NOMO-1 (cell line): ENCODE measurements at regions not wholly inside any gene's neighbourhood (a gene's known extent, or its start where the extent isn't known, plus 50 kb on each side); places are given as distances from the start of the nearest gene placed in this dataset.

Experiments
- DNase-seq, 2 experiments: peaks; one replicate each; lab custom pipeline; 2025; ENCODE audit not compliant: unreplicated experiment in 2 of 2; lab: John Stamatoyannopoulos, UW

DNA sequence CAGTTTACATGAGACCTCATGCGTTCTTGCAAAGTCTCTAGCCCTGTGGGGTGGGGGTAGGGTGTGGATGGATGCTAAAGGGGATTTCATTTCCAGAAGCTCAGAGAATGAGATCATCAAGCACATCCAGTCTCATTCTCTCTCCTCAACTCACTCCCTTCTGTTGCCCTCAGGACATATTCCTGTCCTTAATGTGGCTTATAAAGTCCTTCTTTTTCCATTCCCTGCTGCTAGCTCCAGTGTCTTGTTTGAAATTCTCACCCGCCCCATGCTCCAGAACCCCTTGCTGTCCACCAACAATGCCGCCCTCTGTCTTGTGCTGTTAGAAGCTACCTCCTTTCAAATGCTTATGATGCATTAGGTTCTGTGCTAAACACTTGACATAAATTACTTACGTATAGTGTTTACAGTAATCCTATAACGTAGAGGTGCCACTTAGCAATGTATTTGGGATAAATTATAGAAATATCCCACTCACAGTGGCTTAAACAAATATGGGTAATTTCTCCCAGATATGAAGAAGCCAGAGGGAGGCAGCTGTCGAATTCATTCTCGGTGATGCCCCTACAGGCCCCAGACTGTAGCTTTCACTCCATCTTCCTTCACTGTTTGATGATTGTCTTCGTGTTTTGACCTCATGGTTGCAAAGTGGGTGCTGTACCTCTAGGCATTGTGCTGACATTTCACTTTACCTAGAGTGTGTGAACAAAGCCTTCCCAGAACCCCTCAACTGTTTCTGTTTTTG is 273.1 kb upstream of the TBL1XR1 start:
- no peak for DNase-seq

DNA sequence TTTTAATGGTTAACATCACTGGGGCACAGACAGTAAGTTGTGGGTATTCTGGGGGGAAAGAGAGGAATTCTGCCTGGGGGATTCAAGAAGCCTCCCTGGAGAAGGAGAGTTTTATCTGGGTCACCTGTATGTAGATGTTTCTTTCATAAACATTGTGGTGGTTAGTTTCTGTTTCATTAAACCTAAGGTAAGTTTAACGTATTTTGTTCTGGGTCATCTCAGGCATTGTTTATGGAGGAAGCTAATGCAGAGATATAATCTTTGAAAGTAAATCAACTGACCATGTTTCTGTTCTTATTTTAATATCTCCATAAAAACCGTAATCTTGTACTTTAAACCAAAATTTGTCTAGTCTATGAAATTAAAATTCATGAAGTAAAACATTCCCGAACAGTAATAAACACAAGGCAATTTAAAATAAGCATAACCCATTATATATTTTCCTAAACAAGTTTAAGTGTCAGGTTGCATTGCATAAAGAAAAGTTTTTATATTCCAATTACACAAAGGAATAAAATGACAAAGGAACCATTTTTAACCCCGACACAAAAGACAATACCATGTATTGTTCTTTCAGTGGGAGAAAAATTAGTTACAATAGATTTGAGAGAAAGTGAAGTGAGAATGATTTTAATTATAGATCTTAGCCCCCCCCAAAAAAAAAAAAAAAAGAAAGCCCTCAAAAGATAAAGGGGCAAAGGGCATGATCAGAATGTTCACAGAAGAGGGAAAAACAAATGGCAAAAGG is 274.6 kb upstream of the TBL1XR1 start:
- DNase-seq = no peak

GRCh38 chr3:177473184-177473583 is 275.9 kb upstream of the TBL1XR1 start:
- no peak for DNase-seq

GRCh38 chr3:177473903-177474302 is 276.6 kb upstream of the TBL1XR1 start:
- no peak for DNase-seq

GRCh38 chr3:177474652-177475355 is 277.5 kb upstream of the TBL1XR1 start:
- DNase-seq = no peak

GRCh38 chr3:177475356-177475665 is 278.0 kb upstream of the TBL1XR1 start:
- DNase-seq = no peak

DNA sequence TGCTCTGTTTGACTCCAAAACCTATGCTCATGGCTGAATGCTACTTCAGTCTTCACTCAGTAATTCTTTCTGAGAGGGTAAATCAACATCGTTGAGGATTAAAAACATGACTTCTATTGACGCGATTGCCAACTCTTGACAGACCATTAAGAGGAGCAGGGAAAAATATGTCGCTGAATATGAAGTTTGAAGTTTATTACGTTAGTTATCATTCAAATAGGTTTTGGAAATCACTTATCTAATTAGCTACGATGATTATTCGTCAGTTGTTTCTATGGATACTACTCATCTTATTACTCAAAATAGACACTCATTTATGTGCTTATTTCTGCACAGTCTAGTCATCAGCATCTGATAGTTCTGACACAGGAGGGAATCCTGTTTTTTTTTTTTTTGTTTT is 279.2 kb upstream of the TBL1XR1 start:
- DNase-seq = no peak

GRCh38 chr3:177476921-177477435 is 279.7 kb upstream of the TBL1XR1 start:
- no peak for DNase-seq

- no peak for DNase-seq
Observed at GRCh38 chr3:177478170-177478867, 281.0 kb upstream of the TBL1XR1 start.

DNA sequence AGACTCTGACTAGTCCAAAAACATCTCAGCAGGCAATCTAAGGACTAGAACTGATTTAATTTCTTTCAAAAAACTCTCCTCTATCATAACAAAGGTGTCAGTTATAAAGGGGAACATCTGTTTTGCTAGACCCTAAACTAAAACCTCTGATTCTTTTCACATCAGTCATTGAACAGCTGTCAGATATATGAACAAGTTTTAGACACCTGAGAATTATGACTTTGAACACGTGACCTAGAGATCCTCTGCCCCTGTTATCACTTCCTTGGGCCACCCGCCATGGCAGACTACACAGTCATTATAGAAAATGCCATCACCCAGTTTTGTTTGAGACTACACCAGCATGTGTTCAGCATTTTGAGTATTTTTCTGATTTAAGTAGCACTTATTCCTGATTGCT is 282.3 kb upstream of the TBL1XR1 start:
- DNase-seq = no peak

DNA sequence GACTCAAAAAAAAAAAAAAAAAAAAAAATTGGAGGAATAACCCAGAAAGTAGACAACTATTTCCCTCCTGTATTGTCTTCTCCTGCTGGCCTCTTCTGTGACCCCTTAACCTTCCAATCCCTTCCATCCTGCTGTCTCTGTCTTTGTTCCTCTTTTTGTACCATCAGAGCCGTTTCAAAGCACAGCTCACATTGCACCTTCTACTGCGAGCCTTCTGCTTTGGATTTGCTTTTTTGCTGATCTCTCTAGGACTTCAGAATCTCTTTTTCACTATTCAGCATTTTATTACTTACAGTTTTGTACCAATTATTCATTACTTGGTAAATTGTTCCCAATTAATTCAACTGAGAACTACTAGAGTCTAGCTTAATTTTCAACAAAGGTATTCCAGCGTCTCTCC is 284.0 kb upstream of the TBL1XR1 start:
- DNase-seq = peak; percentile 29 to 67

DNA sequence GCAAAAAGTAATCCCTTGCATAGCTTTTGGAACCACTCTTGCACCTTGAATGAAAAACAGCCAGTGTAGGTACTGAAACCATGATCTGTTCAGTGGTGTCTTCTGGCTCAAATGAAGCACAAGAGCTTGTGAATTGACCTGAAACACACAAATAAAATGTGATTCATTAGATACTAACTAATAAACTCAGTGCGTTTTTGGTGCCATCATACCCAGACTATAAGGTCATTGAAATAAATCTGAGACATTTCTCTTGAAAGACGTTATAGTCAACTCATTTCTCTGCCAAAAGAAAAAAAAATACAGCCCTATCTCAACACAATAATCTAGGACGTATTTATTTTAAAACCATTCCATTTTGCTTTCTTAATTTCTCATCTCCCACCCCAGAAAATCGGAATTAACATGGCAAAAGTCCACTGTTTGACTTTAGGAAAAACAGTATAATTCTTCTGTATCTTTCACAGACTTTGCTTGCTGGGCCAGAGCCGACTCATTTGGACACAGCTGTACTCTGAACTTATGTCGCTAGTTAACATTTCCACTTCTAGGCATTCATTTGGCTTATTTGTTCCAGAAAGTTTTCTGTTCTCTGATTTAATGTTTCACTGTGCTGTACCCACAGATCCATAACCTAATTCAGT is 284.9 kb upstream of the TBL1XR1 start:
- DNase-seq = no peak

DNA sequence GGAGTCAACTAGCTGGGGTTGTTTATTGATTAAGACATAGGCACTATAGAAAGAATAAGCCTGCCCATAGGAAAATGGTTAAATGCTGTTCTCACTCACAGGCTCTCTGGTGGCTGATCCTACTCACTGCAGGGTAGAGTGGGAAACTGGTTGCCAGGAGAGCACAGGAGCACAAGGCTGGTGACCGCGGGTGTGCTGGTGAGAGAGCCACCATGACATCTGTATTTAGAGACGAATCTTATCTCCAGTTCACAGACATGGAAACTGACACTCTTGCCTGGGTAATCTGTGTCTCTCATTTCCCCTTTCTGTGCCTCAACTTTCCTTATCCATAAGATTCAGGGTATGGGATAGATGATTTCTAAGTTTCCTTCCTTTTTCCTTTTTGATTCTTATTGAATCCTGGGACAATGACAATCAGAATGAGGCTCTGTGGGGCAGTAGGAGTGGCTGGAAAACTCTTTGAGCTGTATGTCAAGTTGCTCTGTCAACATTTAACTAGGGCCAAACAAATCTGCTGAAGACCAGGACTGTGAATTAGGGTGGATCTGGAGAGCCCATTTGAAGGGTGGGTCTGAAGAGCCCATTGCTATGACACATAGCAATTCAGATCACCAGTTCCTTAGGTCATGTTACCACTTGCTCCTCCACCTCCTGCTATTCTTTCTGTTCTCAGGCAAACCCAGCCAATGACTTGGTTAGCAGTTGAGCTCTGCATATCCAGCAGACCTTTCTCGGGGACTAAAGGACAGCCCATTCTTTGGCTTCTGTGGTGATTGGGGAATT is 286.1 kb upstream of the TBL1XR1 start:
- DNase-seq = no peak

- DNase-seq = no peak
Observed at GRCh38 chr3:177484206-177484605, 286.9 kb upstream of the TBL1XR1 start.

DNA sequence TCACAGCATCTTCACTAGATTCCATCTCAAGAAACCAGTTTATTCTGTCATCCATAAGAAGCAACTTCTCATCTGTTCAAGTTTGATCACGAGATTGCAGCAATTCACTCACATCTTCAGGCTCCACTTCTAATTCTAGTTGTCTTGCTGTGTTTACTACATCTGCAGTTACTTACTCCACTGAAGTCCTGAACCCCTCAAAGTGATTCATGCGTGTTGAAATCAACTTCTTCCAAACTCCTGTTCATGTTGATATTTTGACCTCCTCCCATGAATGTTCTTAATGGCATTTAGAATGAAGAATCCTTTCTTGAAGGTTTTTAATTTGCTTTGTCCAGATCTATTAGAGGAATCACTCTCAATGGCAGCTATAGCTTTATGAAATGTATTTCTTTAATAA is 287.6 kb upstream of the TBL1XR1 start:
- no peak for DNase-seq

GRCh38 chr3:177487635-177488186 is 290.4 kb upstream of the TBL1XR1 start:
- DNase-seq = no peak

- no peak for DNase-seq
Observed at GRCh38 chr3:177488740-177489139, 291.5 kb upstream of the TBL1XR1 start.

DNA sequence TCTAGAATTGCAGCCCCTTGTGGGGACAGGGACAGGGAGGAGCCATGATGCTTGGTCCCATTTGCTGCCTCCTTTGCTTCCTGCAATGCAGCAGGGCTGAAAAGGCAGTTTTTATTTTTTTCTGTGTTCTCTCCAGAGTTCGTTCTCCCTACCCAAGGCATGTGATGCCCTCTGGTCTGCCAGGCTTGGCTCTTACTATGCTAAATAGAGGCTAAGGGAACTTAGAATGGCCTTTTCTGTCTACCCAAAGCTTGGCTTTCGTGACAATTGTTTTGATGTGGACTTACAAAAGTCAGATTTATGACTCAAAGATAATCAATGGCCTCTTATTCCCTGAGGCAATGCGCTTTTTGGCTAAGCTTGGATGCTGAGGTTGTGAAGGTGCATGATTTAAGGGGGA is 293.3 kb upstream of the TBL1XR1 start:
- DNase-seq = no peak

GRCh38 chr3:177491296-177492032 is 294.2 kb upstream of the TBL1XR1 start:
- no peak for DNase-seq
